ENCODE measurements at regions not wholly inside any gene's neighbourhood (a gene's known extent, or its start where the extent isn't known, plus 50 kb on each side); places are given as distances from the start of the nearest gene placed in this dataset.

- TF ChIP-seq USF1 (IDR thresholded peaks at IDR 0.05; ENCODE audit: borderline replicate concordance, low read depth) (no peak), CTCF (IDR thresholded peaks at IDR 0.05) (no peak), RAD21 (IDR thresholded peaks at IDR 0.05; ENCODE audit: low read length) (no peak), EP300 (IDR thresholded peaks at IDR 0.05; ENCODE audit: borderline replicate concordance in 1 of 2, low read depth in 1 of 2, low read length in 1 of 2) (no peak), RCOR1 (IDR thresholded peaks at IDR 0.05; ENCODE audit: low read length) (no peak), EZH2phosphoT487 (IDR thresholded peaks at IDR 0.05; ENCODE audit: borderline replicate concordance, low read depth) (no peak), REST (IDR thresholded peaks at IDR 0.05; ENCODE audit: low read depth, low read length) (no peak), GABPA (IDR thresholded peaks at IDR 0.05; ENCODE audit: low read depth) (no peak), MXI1 (IDR thresholded peaks at IDR 0.05; ENCODE audit: low read depth, low read length) (no peak), POLR2AphosphoS5 (IDR thresholded peaks at IDR 0.05; ENCODE audit: low read depth, low read length) (no peak), MAX (IDR thresholded peaks at IDR 0.05; ENCODE audit: low read depth) (no peak), NRF1 (IDR thresholded peaks at IDR 0.05; ENCODE audit: low read depth, low read length) (no peak)
- TF ChIP-seq, protein P1, sequence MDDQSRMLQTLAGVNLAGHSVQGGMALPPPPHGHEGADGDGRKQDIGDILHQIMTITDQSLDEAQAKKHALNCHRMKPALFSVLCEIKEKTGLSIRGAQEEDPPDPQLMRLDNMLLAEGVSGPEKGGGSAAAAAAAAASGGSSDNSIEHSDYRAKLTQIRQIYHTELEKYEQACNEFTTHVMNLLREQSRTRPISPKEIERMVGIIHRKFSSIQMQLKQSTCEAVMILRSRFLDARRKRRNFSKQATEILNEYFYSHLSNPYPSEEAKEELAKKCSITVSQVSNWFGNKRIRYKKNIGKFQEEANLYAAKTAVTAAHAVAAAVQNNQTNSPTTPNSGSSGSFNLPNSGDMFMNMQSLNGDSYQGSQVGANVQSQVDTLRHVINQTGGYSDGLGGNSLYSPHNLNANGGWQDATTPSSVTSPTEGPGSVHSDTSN (IDR thresholded peaks at IDR 0.05): no peak
Measured at GRCh38 chr10:128588402-128588801, 462.2 kb upstream of the MKI67 start.
